GM12892 (cell line): ENCODE measurements at regions not wholly inside any gene's neighbourhood (a gene's known extent, or its start where the extent isn't known, plus 50 kb on each side); places are given as distances from the start of the nearest gene placed in this dataset.

Experiments
- POLR2A ChIP-seq: IDR thresholded peaks from 2 replicates; pipeline ENCODE4 v1.6.1; 2011; ENCODE audit warnings: low read depth, low read length, control low read depth
- POLR2AphosphoS5 ChIP-seq: IDR thresholded peaks from 2 replicates; pipeline ENCODE4 v1.6.1; 2011; ENCODE audit warnings: low read depth, low read length, control low read depth

GRCh38 chr12:41992692-41993215 lies 151.9 kb downstream of the GXYLT1 start:
- TF ChIP-seq POLR2A (no peak), POLR2AphosphoS5 (no peak)
